ENCODE measurements at regions not wholly inside any gene's neighbourhood (a gene's known extent, or its start where the extent isn't known, plus 50 kb on each side); places are given as distances from the start of the nearest gene placed in this dataset.

GRCh38 chr3:177935047-177935446 lies 601.2 kb upstream of the KCNMB2 start:
- Mint-ChIP-seq H3K27me3 (ENCODE audit: unreplicated experiment) (no peaks in the 10 kb centered on the region), H3K4me1 (ENCODE audit: unreplicated experiment) (peaks cover 7% of the 10 kb centered on the region), H3K4me3 (ENCODE audit: unreplicated experiment) (no peak overlapping the region), H3K36me3 (ENCODE audit: unreplicated experiment) (no peaks in the 10 kb centered on the region), H3K27ac (ENCODE audit: unreplicated experiment) (no peak overlapping the region), H3K9me3 (ENCODE audit: unreplicated experiment) (no peaks in the 10 kb centered on the region)
- DNase-seq (ENCODE audit: extremely low spot score, unreplicated experiment): no peak
- no peak for TF ChIP-seq CTCF (IDR thresholded peaks at IDR 0.05)

GRCh38 chr3:177936721-177937120 lies 599.5 kb upstream of the KCNMB2 start:
- peaks cover 7% of the 10 kb centered on the region for H3K4me1 Mint-ChIP-seq (ENCODE audit: unreplicated experiment)

GRCh38 chr3:177942911-177943310 lies 593.3 kb upstream of the KCNMB2 start:
- Mint-ChIP-seq H3K4me1 (ENCODE audit: unreplicated experiment) (peaks cover 6% of the 10 kb centered on the region), H3K27ac (ENCODE audit: unreplicated experiment) (no peak overlapping the region), H3K4me3 (ENCODE audit: unreplicated experiment) (no peak overlapping the region), H3K27me3 (ENCODE audit: unreplicated experiment) (no peaks in the 10 kb centered on the region), H3K36me3 (ENCODE audit: unreplicated experiment) (no peaks in the 10 kb centered on the region), H3K9me3 (ENCODE audit: unreplicated experiment) (peaks cover 4% of the 10 kb centered on the region)
- no peak for TF ChIP-seq CTCF (IDR thresholded peaks at IDR 0.05)
- DNase-seq (ENCODE audit: extremely low spot score, unreplicated experiment): no peak

More at GRCh38 chr3:177936721-177937120, 599.5 kb upstream of the KCNMB2 start:
- no peaks in the 10 kb centered on the region for H3K27me3 Mint-ChIP-seq (ENCODE audit: unreplicated experiment)
- no peak overlapping the region for H3K4me3 Mint-ChIP-seq (ENCODE audit: unreplicated experiment)
- no peaks in the 10 kb centered on the region for H3K9me3 Mint-ChIP-seq (ENCODE audit: unreplicated experiment)
- no peak for TF ChIP-seq CTCF (IDR thresholded peaks at IDR 0.05)
- no peak overlapping the region for H3K27ac Mint-ChIP-seq (ENCODE audit: unreplicated experiment)
- DNase-seq (ENCODE audit: extremely low spot score, unreplicated experiment): no peak
- no peaks in the 10 kb centered on the region for H3K36me3 Mint-ChIP-seq (ENCODE audit: unreplicated experiment)

- Mint-ChIP-seq H3K36me3 (ENCODE audit: unreplicated experiment) (peaks cover under 1% of the 10 kb centered on the region), H3K4me1 (ENCODE audit: unreplicated experiment) (peaks cover 6% of the 10 kb centered on the region), H3K4me3 (ENCODE audit: unreplicated experiment) (no peak overlapping the region), H3K27ac (ENCODE audit: unreplicated experiment) (no peak overlapping the region), H3K9me3 (ENCODE audit: unreplicated experiment) (peaks cover 4% of the 10 kb centered on the region), H3K27me3 (ENCODE audit: unreplicated experiment) (no peaks in the 10 kb centered on the region)
- DNase-seq (ENCODE audit: extremely low spot score, unreplicated experiment): no peak
- no peak for TF ChIP-seq CTCF (IDR thresholded peaks at IDR 0.05)
These were observed 592.0 kb upstream of the KCNMB2 start for GRCh38 chr3:177944228-177944661.

- Mint-ChIP-seq H3K4me3 (ENCODE audit: unreplicated experiment) (no peak overlapping the region), H3K36me3 (ENCODE audit: unreplicated experiment) (peaks cover 2% of the 10 kb centered on the region), H3K27ac (ENCODE audit: unreplicated experiment) (no peak overlapping the region), H3K9me3 (ENCODE audit: unreplicated experiment) (peaks cover 4% of the 10 kb centered on the region), H3K27me3 (ENCODE audit: unreplicated experiment) (no peaks in the 10 kb centered on the region), H3K4me1 (ENCODE audit: unreplicated experiment) (peaks cover 6% of the 10 kb centered on the region)
- no peak for DNase-seq (ENCODE audit: extremely low spot score, unreplicated experiment)
- no peak for TF ChIP-seq CTCF (IDR thresholded peaks at IDR 0.05)
These were observed 590.2 kb upstream of the KCNMB2 start for GRCh38 chr3:177946048-177946447.
